ENCODE measurements at regions not wholly inside any gene's neighbourhood (a gene's known extent, or its start where the extent isn't known, plus 50 kb on each side); places are given as distances from the start of the nearest gene placed in this dataset.

DNA sequence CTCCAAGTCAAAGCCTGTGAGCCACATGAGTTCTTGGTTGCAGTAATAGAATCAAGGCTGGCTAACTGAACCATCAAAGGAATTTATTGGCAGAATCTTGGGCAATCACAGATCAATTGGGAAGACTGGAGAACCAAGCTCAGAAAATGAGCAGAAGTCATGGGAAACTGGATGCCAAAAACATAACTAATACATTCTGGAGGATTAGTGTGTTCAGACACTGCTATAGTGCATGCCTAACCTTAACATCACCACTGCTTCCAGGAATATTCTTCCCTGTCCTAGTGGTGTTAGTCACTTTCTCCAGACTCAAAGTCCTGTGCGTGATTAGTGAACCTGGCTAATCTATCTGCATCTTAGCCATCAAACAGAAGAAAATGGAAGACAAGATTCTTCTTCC lies 843.7 kb downstream of the EFNA5 start:
- no peaks in the 10 kb centered on the region for H3K9me3 ChIP-seq (ENCODE audit: control insufficient read depth, insufficient read depth, low read length)
- H3K18ac ChIP-seq (ENCODE audit: low read depth, low read length), result no peak overlapping the region
- no peak overlapping the region for H3K4me3 ChIP-seq (ENCODE audit: insufficient read depth, low read depth, low read length)
- H3K23ac ChIP-seq (ENCODE audit: low read depth, low read length), result no peak overlapping the region
- no peak overlapping the region for H2BK120ac ChIP-seq (ENCODE audit: low read depth, low read length)
- no peak overlapping the region for H3K14ac ChIP-seq (replicated peaks; ENCODE audit: low read depth, low read length)
- H3K36me3 ChIP-seq (ENCODE audit: control insufficient read depth, insufficient read depth, low read length), result no peaks in the 10 kb centered on the region
- no peaks in the 10 kb centered on the region for H3K79me1 ChIP-seq (ENCODE audit: low read depth in 1 of 2, low read length in 2 of 2)
- no peak overlapping the region for H3K27ac ChIP-seq (ENCODE audit: insufficient read depth, low read length)
- TF ChIP-seq ELK1 (IDR thresholded peaks at IDR 0.05; ENCODE audit: borderline replicate concordance, low read depth, low read length) (no peak), POLR2A (IDR thresholded peaks at IDR 0.05; ENCODE audit: low read depth, low read length) (no peak), RAD21 (IDR thresholded peaks at IDR 0.05; ENCODE audit: low read length) (no peak), BHLHE40 (IDR thresholded peaks at IDR 0.05; ENCODE audit: low read depth, low read length) (no peak), RFX5 (IDR thresholded peaks at IDR 0.05; ENCODE audit: low read depth, low read length) (no peak), CEBPB (IDR thresholded peaks at IDR 0.05; ENCODE audit: low read depth, low read length) (no peak), FOS (IDR thresholded peaks at IDR 0.05; ENCODE audit: low read depth, low read length) (no peak), USF2 (IDR thresholded peaks at IDR 0.05; ENCODE audit: low read depth, low read length) (no peak)
- H2AK5ac ChIP-seq (ENCODE audit: low read depth, low read length), result no peak overlapping the region
- no peak overlapping the region for H3K56ac ChIP-seq (ENCODE audit: extremely low read depth, insufficient read depth, low read length)
- H3K27me3 ChIP-seq (ENCODE audit: control insufficient read depth, insufficient read depth, low read length), result no peaks in the 10 kb centered on the region
- no peak overlapping the region for H2BK20ac ChIP-seq (ENCODE audit: low read depth, low read length)
- BruUV-seq (replicated peaks), result no TSS peak
- H2AFZ ChIP-seq (replicated peaks; ENCODE audit: low read length, poor library complexity), result no peak overlapping the region
- ChIA-PET CTCF (no interaction called here), POLR2A (ENCODE audit: unreplicated experiment) (no interaction called here)
- H3K4ac ChIP-seq (ENCODE audit: low read depth, low read length), result no peak overlapping the region
- WGBS, 2 experiments (ENCODE audit: extremely low coverage in 2 of 2, insufficient read length in 1 of 2), result no CpG with 5 or more reads among the region's 1 CpG
- no peaks in the 10 kb centered on the region for H3K4me1 ChIP-seq (ENCODE audit: control insufficient read depth, insufficient read depth, low read length)
- H2BK15ac ChIP-seq (ENCODE audit: low read depth, low read length), result no peak overlapping the region
- no peaks in the 10 kb centered on the region for H3K9me1 ChIP-seq (ENCODE audit: insufficient read depth, low read length)
- in situ Hi-C loops (cut with MboI; ENCODE audit: low sequenced_read_pairs), result no loop called here
- no peaks in the 10 kb centered on the region for H4K20me1 ChIP-seq (ENCODE audit: insufficient read depth, low read length)
- no peak overlapping the region for H4K8ac ChIP-seq (ENCODE audit: low read depth in 2 of 2, low read length in 2 of 2)
- ATAC-seq (ENCODE audit: low read depth), result peak; percentile 63; the same call in 1 of the 2 replicates
- H2BK5ac ChIP-seq (ENCODE audit: low read depth, low read length, poor library complexity, severe bottlenecking), result no peak overlapping the region
- no peak overlapping the region for H4K91ac ChIP-seq (ENCODE audit: insufficient read depth, low read depth, low read length)
- no peak overlapping the region for H3K4me2 ChIP-seq (ENCODE audit: low read depth, low read length)
- H2AK9ac ChIP-seq (replicated peaks; ENCODE audit: low read depth, low read length, poor library complexity), result no peak overlapping the region
- peak; percentile 45 for DNase-seq
- dilution Hi-C loops (cut with HindIII; ENCODE audit: low sequenced_read_pairs, unreplicated experiment), result no loop called here
- no peak overlapping the region for H4K5ac ChIP-seq (ENCODE audit: low read depth, low read length)
- no peak overlapping the region for H3K9ac ChIP-seq (ENCODE audit: low read depth, low read length)
- intact Hi-C loops (cut with micrococcal nuclease), result no loop called here

Measured in IMR-90 (cell line).